ENCODE measurements at regions not wholly inside any gene's neighbourhood (a gene's known extent, or its start where the extent isn't known, plus 50 kb on each side); places are given as distances from the start of the nearest gene placed in this dataset.
A peak's percentile ranks its signal among the peaks of the same experiment; 100 is the strongest.

DNA sequence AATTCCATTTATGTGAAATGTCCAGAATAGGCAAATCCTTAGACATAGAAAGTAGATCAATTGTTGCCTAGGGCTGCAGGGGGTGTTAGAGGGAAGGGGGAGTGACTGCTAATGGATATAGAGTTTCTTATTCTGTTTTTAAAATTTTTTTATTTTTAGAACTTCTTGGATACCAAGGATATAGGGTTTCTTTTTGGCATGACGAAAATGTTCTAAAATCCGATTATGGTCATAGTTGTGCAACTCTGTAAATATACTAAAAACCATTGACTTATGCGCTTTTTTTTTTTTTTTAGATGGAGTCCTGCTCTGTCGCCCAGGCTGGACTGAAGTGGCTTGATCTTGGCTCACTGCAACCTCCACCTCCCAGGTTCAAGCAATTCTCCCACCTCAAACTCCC lies 125.2 kb upstream of the USP9X start:
- DNase-seq (ENCODE audit: low read depth in 1 of 2, low spot score in 1 of 2) (no peak), FAIRE-seq (no peak), ATAC-seq (no peak)
- ChIA-PET CTCF (interaction anchor here (1.2 kb wide), 1 partner anchor 10 kb away, joined by 3 read pairs; no protein-coding TSS in a partner anchor), POLR2A (no interaction called here)
- Histone ChIP-seq H3K4me2 (no peak overlapping the region), H3K4me1 (no peaks in the 10 kb centered on the region), H3K27ac (no peak overlapping the region), H3K9me3 (no peaks in the 10 kb centered on the region), H3K4me3 (no peak overlapping the region)
- TF ChIP-seq PHF8 (IDR thresholded peaks at IDR 0.05; ENCODE audit: borderline replicate concordance, low read depth) (no peak), JUNB (IDR thresholded peaks at IDR 0.05) (no peak), CTCF (IDR thresholded peaks at IDR 0.05) (no peak), MAZ (IDR thresholded peaks at IDR 0.05; ENCODE audit: borderline replicate concordance, low read depth, low read length) (no peak), RNF2 (IDR thresholded peaks at IDR 0.05; ENCODE audit: borderline replicate concordance, low read depth) (no peak), TFCP2L1 (CRISPR knock-in tag; IDR thresholded peaks at IDR 0.05) (no peak), NR3C1 (IDR thresholded peaks at IDR 0.05) (no peak), ZSCAN20 (CRISPR knock-in tag; IDR thresholded peaks at IDR 0.05) (no peak), MYC (IDR thresholded peaks at IDR 0.05; ENCODE audit: borderline replicate concordance, low read length) (no peak), ESRRA (IDR thresholded peaks at IDR 0.05; ENCODE audit: borderline replicate concordance, low read length) (no peak), HOXB5 (CRISPR knock-in tag; IDR thresholded peaks at IDR 0.05) (no peak), CHD4 (IDR thresholded peaks at IDR 0.05; ENCODE audit: borderline replicate concordance) (no peak), ZC3H11A (IDR thresholded peaks at IDR 0.05) (no peak), NPAS2 (CRISPR knock-in tag; IDR thresholded peaks at IDR 0.05; ENCODE audit: borderline replicate concordance) (no peak), RARB (CRISPR knock-in tag; IDR thresholded peaks at IDR 0.05) (no peak), EHMT2 (IDR thresholded peaks at IDR 0.05; ENCODE audit: low read depth) (no peak), FOSL2 (IDR thresholded peaks at IDR 0.05) (no peak), FOSL2 (CRISPR knock-in tag; IDR thresholded peaks at IDR 0.05) (no peak)
- TF ChIP-seq, protein P1, sequence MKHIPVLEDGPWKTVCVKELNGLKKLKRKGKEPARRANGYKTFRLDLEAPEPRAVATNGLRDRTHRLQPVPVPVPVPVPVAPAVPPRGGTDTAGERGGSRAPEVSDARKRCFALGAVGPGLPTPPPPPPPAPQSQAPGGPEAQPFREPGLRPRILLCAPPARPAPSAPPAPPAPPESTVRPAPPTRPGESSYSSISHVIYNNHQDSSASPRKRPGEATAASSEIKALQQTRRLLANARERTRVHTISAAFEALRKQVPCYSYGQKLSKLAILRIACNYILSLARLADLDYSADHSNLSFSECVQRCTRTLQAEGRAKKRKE (CRISPR knock-in tag; IDR thresholded peaks at IDR 0.05; ENCODE audit: low read depth), result no peak
- whole genome bisulfite sequencing (ENCODE audit: missing lambda C conversion rate), result 85% methylated on average over 4 of the region's 4 CpGs

DNA sequence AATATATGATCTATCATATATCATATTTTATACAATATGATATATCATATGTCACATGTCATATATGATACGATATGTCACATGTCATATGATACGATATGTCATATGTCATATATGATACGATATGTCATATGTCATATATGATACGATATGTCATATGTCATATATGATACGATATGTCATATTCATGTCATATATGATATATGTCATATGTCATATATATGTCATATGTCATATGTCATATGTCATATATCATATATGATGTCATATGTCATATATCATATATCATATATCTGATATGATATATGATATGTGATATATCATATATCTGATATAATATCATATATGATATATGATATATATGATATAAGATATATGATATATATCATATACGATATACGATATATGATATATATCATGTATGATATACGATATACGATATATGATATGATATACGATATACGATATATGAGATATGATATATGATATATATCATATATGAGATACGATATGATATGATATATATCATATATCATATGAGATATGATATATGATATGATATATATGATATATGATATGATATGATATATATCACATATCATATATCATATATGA lies 122.3 kb upstream of the USP9X start:
- no peak overlapping the region for H3K4me2 ChIP-seq
- ATAC-seq (no peak), FAIRE-seq (peak; percentile 7), DNase-seq (ENCODE audit: low read depth in 1 of 2, low spot score in 1 of 2) (no peak)
- whole genome bisulfite sequencing (ENCODE audit: missing lambda C conversion rate), result 46% methylated on average over 12 of the region's 12 CpGs
- ChIA-PET POLR2A (no interaction called here), CTCF (no interaction called here)
- H3K27ac ChIP-seq, result no peak overlapping the region
- no peak for TF ChIP-seq RFX5 (IDR thresholded peaks at IDR 0.05)
- TF ChIP-seq ELK1 (IDR thresholded peaks at IDR 0.05; ENCODE audit: low read depth, low read length), result no peak
- no peak for TF ChIP-seq NR3C1 (IDR thresholded peaks at IDR 0.05)
- no peak for TF ChIP-seq CHD4 (IDR thresholded peaks at IDR 0.05; ENCODE audit: borderline replicate concordance)
- no peak for TF ChIP-seq PHF8 (IDR thresholded peaks at IDR 0.05; ENCODE audit: borderline replicate concordance, low read depth)
- TF ChIP-seq BHLHE40 (IDR thresholded peaks at IDR 0.05; ENCODE audit: low read depth, low read length), result no peak
- TF ChIP-seq PBX3 (IDR thresholded peaks at IDR 0.05), result no peak
- no peak for TF ChIP-seq NPAS2 (CRISPR knock-in tag; IDR thresholded peaks at IDR 0.05; ENCODE audit: borderline replicate concordance)
- no peak for TF ChIP-seq CHD2 (IDR thresholded peaks at IDR 0.05; ENCODE audit: low read length, partially characterized antibody)
- TF ChIP-seq, protein P2, sequence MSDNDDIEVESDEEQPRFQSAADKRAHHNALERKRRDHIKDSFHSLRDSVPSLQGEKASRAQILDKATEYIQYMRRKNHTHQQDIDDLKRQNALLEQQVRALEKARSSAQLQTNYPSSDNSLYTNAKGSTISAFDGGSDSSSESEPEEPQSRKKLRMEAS (IDR thresholded peaks at IDR 0.05), result no peak
- TF ChIP-seq FOXS1 (CRISPR knock-in tag; IDR thresholded peaks at IDR 0.05), result no peak
- TF ChIP-seq GATA3 (IDR thresholded peaks at IDR 0.05; ENCODE audit: borderline replicate concordance), result no peak
- no peaks in the 10 kb centered on the region for H3K9me3 ChIP-seq
- no peaks in the 10 kb centered on the region for H3K4me1 ChIP-seq
- no peak overlapping the region for H3K4me3 ChIP-seq

Measured in A549 (cell line).